IPS-11a (cell line): ENCODE measurements at regions not wholly inside any gene's neighbourhood (a gene's known extent, or its start where the extent isn't known, plus 50 kb on each side); places are given as distances from the start of the nearest gene placed in this dataset.
"Not testable (repeated sequence)": the region's sequence is repeated elsewhere in the genome, so short reads cannot be mapped to it uniquely, and the experiment has no call there.

Experiments
- H3K4me3 ChIP-seq: one replicate; pipeline ENCODE4 v1.5.1; 2013; ENCODE audit warnings: low read depth, low read length, control low read depth

- H3K4me3 ChIP-seq, result no peak overlapping the region
These were observed 412.1 kb upstream of the IRX2 start for GRCh38 chr5:3163626-3164025.

- H3K4me3 ChIP-seq, result no peak overlapping the region
These were observed 410.2 kb upstream of the IRX2 start for GRCh38 chr5:3161672-3162071.

DNA sequence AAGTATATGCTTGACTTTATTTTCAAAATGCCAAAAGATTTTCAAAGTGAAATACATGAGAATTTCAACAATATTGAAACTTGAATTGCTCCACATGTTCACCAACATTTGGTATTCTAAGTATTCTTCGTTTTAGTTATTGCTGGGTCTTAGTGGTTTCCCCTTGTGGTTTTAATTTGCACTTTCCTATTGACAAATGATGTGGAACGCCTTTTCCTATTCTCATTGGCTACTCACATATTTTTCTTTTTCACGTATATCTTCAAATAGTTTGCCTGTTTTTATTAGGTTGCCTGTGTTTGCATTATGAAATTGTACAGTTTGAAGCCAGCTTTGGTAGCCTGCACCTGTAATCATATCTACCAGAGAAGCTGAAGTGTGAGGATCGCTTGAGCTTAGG, 405.7 kb upstream of the IRX2 start:
- H3K4me3 ChIP-seq, result no peak overlapping the region

DNA sequence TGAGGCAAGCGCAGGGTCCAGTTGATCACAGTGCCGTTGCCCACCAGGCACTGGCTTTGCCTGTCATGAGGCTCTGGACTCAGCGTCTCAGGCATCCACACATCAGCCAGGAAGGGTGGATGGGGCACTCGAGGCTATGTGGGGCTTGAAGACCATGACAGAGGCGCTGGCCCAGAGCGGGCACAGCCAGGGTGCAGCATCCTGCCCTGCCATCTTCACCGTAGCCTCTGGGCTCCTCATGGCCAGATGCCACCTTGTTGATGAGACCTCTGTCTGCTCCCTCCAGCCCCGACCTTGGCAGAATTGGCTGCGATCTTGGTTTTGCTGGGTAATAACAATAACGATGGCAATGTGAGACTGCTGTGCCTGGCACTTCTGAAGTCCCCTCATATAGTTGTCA, 404.2 kb upstream of the IRX2 start:
- no peak overlapping the region for H3K4me3 ChIP-seq

DNA sequence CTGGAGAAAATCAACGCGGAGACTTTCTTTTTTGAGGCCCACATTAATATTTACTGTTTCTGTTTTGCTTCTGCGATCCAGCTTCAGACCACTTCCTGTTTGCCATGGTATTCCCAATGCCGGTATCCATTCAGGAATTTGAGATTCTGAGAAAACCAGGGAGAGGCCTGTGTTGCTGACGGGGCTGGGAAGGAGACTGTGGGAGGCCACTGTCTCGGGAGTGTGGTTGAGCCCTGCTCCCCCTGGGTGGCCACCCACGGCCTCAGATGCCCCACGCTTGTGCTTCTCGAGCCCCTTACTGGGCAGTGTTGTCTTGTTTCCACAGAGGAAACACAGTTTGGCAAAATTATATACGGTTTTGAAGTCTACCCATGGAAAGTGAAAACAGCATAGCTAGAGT, 403.6 kb upstream of the IRX2 start:
- H3K4me3 ChIP-seq, result no peak overlapping the region

GRCh38 chr5:3153906-3154305, 402.4 kb upstream of the IRX2 start:
- no peak overlapping the region for H3K4me3 ChIP-seq

DNA sequence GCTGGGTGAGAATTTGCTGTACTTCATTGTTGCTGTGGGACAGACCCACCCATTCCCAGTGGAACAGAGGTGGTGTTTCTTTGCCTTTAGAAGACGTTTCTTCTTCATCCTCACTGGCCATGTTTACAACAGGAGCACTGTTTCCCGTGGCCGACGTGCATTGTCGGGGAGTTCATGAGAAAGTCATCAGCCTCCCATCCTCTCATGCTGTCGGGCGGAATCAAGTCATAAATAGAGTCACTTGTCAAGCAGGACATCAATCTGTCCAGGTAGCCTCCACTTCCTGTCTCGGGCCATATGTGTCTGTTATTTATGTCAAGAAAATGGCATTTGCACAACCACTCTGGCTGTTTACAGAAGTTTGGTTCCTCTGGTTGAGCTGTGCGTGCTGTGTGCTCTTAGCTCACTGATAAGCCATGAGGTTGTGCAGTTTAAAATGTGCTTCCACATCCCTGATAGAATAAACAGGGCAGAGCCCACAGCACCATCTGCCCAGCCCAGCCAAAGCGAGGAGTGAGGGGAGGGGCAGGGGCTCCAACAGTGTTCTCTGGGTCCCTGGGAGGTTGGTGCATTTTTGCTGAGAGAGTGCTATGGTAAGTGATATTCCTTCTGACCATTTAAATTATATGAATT, 401.9 kb upstream of the IRX2 start:
- no peak overlapping the region for H3K4me3 ChIP-seq

DNA sequence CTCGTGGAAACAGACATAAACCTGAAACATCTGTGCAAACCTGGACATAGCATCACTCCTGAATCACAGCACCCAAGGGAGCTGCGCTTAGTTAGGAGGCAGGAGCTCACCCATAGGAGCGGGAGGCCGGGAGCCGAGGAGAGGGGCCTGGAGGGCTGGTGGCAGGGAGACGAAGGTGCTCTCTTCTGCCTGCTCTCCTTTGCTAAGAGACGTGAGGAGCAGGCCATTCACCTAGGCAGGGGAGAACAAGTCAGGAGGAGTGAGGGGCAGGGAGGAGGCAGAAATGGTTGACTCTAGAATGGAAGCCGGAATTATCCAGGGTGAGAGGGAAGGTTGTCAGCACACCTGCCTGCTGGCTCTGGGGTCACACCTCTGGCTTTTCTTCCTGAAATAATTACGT, 398.4 kb upstream of the IRX2 start:
- H3K4me3 ChIP-seq, result no peak overlapping the region

GRCh38 chr5:3147405-3147804, 395.9 kb upstream of the IRX2 start:
- H3K4me3 ChIP-seq, result not testable (repeated sequence)

DNA sequence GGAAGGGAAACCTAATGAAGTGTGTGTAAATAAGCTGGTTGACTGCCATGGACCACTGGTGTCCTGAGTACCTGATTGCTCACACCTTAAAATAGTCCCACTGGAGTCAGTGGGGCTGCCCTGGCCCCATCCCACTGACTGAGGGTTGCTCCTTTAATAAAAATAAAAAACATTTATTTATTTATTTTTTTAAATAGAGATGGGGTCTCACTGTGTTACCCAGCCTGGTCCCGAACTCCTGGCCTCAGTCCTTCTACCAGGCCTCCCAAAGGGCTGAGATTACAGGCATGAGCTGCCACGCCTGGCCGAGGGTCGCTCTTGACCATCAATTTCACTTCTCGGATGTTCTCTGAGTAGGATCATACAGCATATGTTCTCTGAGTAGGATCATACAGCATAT, 394.2 kb upstream of the IRX2 start:
- no peak overlapping the region for H3K4me3 ChIP-seq

DNA sequence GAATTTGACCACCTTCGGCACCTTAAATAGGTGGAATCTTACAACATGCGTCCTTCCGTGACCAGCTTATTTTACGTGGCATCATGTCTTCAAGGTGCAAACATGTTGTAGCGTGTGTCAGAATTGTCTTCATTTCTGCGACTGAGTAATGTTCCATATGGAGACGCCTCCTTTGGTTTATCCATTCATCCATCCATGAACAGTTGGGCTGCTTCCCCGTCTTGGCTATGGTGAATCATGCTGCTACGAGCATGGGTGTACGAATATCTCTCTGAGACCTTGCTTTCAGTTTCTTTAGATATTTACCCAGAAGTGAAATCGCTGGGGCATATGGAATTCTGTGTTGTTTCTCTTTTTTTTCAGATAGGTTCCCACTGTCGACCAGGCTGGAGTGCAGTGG, 391.9 kb upstream of the IRX2 start:
- H3K4me3 ChIP-seq, result no peak overlapping the region

DNA sequence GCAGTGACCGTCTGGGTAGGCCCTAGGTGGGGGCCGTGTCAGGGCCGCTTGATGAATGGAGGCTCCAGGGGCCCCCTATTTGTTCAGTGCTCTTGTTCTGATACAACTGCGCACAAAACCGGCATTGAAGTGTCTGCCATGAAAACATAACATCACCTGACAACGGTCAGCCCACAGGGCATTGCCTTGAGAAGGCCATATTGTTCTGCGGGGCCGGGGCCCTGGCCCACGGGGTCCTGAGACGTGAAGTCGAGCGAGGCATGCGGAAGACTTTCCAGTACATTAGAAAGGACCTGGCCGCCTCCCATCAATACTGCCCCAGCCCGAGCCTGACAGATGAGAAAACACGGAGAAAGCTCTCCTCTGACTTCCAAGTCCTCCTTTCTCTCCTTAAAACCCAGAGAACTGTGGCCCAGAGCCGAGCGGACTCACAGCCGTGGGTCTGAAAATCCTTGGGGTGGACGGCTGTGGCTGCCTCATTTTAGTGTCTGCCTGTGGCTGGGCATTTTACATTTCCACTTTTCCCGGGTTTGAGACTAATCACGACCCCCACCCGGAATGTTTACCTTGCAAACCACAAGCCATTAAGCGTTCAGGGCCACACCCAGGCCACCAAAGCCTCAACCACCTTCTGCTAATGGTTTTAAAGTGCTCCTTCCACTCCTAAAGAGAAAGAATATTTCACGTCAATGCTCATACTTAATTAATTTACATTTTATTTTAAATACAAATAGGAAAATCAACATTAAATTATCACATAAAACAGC, 391.0 kb upstream of the IRX2 start:
- no peak overlapping the region for H3K4me3 ChIP-seq

GRCh38 chr5:3140117-3140516, 388.6 kb upstream of the IRX2 start:
- H3K4me3 ChIP-seq, result no peak overlapping the region

GRCh38 chr5:3139499-3139931, 388.0 kb upstream of the IRX2 start:
- no peak overlapping the region for H3K4me3 ChIP-seq

DNA sequence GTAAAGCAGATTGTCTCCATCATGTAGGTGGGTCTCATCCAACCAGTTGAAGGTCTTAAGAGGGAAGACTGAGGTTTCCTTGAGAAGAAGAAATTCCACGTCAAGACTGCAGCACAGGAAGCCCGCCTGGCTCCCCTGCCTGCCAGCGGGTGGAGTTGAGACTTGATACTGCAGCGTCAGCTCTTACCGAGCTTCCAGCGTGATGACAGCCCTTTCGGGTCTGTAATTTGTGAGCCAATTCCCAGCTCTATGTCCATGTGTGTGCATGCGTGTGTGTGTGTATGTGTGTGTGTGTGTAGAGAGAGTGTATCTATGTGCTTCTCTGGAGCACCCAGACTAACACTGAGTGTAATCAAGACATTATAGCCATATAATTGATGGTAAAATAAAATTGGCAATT, 379.7 kb upstream of the IRX2 start:
- H3K4me3 ChIP-seq, result no peak overlapping the region

DNA sequence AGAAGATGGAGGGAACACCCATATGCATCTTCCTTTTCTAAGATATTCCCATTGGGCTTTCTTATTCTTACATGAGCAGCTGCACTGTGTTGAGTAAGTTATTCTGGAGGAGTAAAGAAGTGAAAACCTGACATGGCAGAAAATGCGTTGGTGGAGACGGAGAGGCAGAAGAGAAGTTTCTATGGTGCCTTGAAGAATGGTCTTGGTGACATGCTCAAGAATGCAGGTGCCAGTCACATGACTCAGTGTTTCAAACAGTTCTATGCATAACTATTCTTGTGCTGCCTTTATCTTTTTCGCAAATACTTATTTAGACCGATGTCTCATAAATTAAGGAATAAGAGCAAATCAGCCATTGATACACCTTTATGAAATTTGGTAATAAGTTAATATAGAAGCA, 377.8 kb upstream of the IRX2 start:
- H3K4me3 ChIP-seq, result no peak overlapping the region

DNA sequence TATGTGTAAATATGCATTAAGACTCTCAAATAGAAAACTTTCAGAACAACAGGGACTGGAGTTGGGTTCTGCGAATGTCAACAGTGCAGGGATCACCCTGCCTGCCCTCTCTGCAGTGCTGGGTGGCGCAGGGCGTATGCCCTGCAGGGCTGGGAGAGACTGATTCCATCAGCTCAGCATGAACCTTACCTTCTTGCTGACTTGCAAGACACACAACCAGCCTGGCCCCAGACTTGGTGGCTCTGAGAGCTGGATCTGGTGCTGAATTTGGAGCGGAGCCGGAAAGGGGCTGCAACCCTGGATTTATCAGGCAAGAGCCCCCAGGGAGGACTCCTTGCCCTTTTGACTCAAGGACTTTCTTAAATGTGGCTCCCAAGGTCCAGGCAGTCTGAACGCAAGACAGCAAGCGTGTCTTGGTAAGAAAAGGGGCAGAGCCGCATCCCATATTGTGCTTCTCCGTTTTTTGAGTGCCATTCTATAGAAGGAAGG, 376.0 kb upstream of the IRX2 start:
- no peak overlapping the region for H3K4me3 ChIP-seq

DNA sequence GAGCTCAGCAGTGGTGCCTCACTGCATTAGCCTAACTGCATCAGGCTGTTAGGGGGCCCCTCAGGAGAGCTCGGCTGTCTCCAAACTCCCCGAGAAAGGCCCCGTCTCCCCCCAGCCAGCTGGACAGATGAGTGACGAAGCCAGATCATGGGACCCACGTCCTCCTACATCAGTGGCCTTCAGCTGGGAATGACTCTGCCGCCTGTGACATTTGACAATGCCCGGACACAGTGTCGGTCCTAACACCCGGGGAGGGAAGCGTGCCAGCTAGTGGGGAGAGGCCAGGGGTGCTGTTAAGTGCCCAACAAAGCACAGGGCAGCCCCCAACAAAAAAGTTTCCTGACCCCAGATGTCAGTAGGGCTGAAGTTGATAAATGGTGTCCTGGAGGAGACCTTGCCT, 375.2 kb upstream of the IRX2 start:
- no peak overlapping the region for H3K4me3 ChIP-seq

GRCh38 chr5:3124410-3124809, 372.9 kb upstream of the IRX2 start:
- H3K4me3 ChIP-seq, result no peak overlapping the region

DNA sequence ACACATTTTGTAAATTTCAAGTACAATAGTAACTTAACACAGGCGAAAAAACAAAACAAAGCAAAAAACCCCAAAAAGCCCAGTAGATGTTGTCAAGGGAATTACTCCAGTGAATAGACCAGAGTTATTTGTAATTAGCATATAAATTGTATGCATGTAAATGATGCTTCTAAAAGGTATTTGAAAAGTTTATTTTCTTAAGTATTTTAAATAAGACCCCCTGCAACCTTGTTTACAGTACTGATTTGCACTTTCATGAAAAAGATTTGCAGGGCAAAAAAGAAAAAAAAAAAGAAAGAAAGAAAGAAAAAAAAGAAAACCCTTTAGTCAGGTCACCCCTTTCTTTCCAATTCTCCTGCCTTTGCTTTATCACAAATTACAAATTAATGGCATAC, 372.3 kb upstream of the IRX2 start:
- H3K4me3 ChIP-seq, result no peak overlapping the region

DNA sequence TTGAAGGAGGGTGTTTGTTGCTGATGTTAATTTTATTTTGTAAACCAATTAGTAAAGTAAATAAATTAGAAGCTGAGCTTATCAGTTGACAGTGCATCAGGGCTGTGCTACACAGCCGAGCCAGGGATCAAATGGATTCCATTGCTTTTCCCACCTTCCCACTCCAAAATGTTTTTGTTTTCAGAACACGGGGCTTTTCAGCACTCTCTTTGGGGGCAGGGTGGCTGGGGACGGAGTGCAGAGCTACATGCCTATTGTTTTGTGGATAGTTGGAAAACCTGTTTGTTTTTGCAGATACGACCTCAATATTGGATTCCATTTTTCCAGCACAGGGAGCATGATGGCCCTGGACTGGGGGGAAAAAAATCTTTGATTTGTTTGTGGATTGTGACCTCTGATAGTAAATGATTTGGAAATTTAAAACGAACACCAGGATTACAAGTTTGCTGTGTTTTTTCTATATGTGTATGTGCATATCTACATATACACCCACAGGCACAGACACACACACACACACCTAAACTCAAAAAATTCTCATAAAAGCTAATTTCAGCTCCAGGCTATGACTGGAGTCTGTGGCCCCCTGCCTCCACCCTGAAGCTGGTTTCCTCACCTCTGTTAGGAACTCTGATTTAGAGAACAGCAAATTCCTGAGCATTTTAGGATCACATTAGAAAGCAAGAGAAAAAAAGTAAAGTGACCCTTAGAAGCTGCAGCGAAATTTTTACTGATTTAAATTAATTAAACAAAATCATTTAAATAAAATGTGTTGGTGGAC, 371.7 kb upstream of the IRX2 start:
- H3K4me3 ChIP-seq, result no peak overlapping the region

DNA sequence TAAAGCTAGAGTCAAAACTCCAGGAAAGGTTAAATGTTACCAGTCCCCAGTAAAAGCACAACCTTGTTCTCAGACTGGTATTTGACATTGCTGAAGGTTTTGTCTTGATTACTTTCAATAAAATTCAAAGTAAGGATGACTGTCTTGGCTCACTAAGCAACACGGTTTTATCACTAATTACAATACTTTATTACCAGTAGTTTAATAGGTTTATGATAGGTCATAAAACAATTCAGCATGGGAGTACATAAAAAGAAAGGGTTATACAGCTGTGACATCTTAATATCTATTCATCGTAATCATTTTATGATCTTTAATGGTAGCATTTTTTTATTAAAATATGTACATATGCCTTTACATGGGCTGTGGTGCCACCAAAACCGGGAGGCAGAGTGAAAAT, 370.7 kb upstream of the IRX2 start:
- H3K4me3 ChIP-seq, result no peak overlapping the region
